Upper lobe of right lung (tissue), 1 donor: ENCODE measurements at regions not wholly inside any gene's neighbourhood (a gene's known extent, or its start where the extent isn't known, plus 50 kb on each side); places are given as distances from the start of the nearest gene placed in this dataset.
"Not testable (repeated sequence)": the region's sequence is repeated elsewhere in the genome, so short reads cannot be mapped to it uniquely, and the experiment has no call there.

Experiments used
- ATAC-seq: fragments of 200-7000 bp; cut with Tn5 transposase; one replicate; pipeline ENCODE4 v1.9.1; 2020; ENCODE audit warnings: mild to moderate bottlenecking, moderate library complexity
- DNase-seq: peaks from one replicate; pipeline ENCODE4 v3.0.0-alpha.2; 2020
- H3K27ac ChIP-seq: fragments of 200-600 bp; one replicate; pipeline ENCODE4 v1.8.0; 2022
- H3K27me3 ChIP-seq: fragments of 200-600 bp; one replicate; pipeline ENCODE4 v1.8.0; 2022; ENCODE audit warnings: mild to moderate bottlenecking
- H3K36me3 ChIP-seq: fragments of 200-600 bp; one replicate; pipeline ENCODE4 v1.8.0; 2022
- H3K4me1 ChIP-seq: fragments of 200-600 bp; one replicate; pipeline ENCODE4 v1.8.0; 2022
- H3K4me3 ChIP-seq: fragments of 200-600 bp; one replicate; pipeline ENCODE4 v1.8.0; 2022; ENCODE audit warnings: mild to moderate bottlenecking
- H3K9me3 ChIP-seq: fragments of 200-600 bp; one replicate; pipeline ENCODE4 v1.8.0; 2022
- intact Hi-C: fragments of 100-400 bp; cut with DNase I; formaldehyde crosslinking; loops from one replicate; pipeline ENCODE4 v1.11.0; 2022
- TF ChIP-seq, protein P1 (sequence below): fragments of 200-600 bp; IDR thresholded peaks from one replicate; pipeline ENCODE4 v1.8.0; 2022; ENCODE audit warnings: antibody characterized with exemption
- donor health status: DM: no; HTN: yes; CAD: no; lungs with severe emphysema.

DNA sequence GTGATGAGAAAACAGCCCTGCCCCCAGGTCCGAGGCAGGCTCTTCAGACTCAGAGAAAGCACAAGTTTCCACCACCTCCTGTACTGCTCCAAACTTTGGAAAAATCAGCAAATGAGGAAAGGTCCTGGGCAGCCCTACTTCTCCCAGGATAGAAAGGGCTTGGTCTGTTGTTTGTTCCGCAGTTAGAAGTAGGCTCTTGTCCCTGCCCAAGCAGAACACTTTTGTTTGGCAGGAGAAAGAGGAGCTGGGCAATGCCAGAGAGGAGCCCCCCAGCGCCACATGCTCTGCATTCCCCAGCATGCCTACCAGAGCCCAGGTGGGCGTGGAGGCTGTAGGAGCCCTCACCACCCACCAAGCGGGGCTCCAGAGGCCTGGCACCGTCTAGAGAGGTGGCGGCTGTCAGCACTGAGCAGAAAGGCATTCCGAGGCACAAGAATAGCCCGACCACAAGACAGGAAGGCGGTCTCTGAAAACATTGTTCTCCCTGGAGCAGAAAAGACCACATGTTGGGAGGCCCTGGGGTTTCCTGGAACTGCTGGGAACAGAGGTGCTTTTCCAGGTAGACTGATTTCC is 90.3 kb upstream of the CD82 start:
- TF ChIP-seq, protein P1, sequence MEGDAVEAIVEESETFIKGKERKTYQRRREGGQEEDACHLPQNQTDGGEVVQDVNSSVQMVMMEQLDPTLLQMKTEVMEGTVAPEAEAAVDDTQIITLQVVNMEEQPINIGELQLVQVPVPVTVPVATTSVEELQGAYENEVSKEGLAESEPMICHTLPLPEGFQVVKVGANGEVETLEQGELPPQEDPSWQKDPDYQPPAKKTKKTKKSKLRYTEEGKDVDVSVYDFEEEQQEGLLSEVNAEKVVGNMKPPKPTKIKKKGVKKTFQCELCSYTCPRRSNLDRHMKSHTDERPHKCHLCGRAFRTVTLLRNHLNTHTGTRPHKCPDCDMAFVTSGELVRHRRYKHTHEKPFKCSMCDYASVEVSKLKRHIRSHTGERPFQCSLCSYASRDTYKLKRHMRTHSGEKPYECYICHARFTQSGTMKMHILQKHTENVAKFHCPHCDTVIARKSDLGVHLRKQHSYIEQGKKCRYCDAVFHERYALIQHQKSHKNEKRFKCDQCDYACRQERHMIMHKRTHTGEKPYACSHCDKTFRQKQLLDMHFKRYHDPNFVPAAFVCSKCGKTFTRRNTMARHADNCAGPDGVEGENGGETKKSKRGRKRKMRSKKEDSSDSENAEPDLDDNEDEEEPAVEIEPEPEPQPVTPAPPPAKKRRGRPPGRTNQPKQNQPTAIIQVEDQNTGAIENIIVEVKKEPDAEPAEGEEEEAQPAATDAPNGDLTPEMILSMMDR, result no peak

DNA sequence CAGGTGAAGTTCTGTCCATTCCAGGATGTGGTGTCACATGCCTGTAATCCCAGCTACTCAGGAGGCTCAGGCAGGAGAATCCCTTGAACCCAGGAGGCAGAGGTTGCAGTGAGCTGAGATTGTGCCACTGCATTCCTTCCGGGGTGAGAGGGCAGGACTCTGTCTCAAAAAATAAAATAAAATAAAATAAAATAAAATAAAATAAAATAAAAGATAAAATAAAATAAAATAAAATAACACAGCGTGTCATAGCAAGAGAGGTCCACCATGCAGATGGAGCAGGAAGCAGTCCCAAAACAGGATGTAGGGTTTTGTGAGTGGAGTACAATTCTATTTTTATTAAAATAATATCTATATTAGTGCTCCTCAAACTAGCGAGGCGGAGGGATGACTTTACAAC is 83.1 kb upstream of the CD82 start:
- H3K4me3 ChIP-seq, H3K36me3 ChIP-seq, ATAC-seq, intact Hi-C loops, H3K9me3 ChIP-seq, H3K4me1 ChIP-seq, DNase-seq, H3K27ac ChIP-seq, H3K27me3 ChIP-seq: not testable (repeated sequence)

More for the DNA sequence above, 90.3 kb upstream of the CD82 start:
- Histone ChIP-seq H3K36me3 (no peaks in the 10 kb centered on the region), H3K27me3 (no peaks in the 10 kb centered on the region), H3K9me3 (no peaks in the 10 kb centered on the region), H3K27ac (no peak overlapping the region), H3K4me1 (no peaks in the 10 kb centered on the region), H3K4me3 (no peak overlapping the region)
- DNase-seq, result no peak
- no peak for ATAC-seq
- intact Hi-C loops, result no loop called here

DNA sequence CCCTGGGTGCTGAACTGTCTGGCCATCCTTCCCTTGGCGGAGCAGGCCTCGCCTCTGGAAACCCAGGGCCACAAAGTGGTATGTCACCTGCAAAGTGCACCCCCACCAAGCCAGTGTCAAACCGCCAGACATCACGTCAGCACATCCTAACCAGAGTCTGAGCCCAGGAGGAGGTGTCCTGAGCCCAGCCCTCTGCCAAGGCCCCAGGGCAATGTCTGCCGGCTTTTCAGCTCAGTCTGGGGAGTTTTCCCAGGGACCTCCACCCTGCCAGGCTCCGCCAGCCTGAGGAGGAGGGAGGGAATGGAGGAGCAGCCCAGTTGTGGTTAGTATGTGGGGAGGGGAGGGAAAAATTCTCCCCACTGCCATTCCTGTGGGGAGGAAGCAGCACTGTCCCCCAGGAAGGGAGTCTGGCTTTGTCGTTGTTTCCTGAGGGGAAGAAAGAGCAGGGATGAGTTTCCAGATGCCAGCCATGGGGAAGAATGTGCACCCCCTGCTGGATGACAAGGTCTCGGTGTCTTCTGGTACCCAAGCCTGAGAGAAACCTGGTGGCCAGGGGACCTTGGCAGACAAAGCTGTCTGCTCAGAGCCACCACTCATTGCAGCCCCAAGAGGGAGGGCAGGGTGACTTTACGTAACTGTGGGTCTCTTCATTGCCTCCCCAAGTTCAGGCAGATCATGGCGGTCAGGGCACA is 81.4 kb upstream of the CD82 start:
- no peaks in the 10 kb centered on the region for H3K36me3 ChIP-seq
- intact Hi-C loops, result no loop called here
- H3K4me3 ChIP-seq, result no peak overlapping the region
- TF ChIP-seq, protein P1, result no peak
- ATAC-seq (peak; percentile 31), DNase-seq (no peak)
- no peaks in the 10 kb centered on the region for H3K9me3 ChIP-seq
- no peaks in the 10 kb centered on the region for H3K27me3 ChIP-seq
- no peak overlapping the region for H3K27ac ChIP-seq
- H3K4me1 ChIP-seq, result no peaks in the 10 kb centered on the region

DNA sequence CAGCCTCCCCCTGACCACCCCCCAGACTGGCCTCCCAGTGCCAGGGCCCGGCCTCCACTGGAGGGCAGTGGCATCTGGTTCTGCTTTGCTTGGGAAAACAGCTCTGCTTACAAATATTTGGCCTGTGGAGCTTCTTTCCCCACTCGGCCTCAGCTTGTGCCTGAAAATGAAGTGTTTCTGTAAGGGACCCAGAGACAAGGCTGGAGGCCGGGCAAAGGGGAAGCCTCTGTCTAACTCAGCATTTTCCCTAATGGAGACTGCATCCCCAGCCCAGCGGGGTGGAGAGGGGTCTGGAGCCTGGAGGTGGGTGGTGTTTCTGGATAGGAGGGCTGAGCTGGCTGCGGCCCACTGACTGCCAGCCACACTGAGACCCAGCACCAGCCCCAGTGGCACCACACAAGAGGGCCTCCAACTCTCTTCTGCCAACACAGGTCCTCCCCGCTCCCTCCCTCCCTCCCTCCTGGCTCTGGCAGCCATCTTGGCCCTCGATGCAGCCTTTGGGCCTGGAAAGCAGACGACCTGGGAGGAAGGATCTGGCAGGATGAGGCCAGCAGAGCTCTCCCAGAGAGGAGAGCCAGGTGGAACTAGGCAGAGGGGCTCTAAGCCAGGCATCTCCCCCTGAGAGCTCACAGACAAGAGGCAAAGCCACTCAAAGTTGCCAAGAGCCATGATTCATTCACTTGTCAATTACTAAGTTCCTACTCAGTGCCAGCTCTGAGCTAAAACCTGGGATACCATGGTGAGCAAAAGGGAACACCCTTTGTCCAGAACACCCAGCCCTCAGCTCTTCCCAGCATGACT is 77.1 kb upstream of the CD82 start:
- intact Hi-C loops, result no loop called here

DNA sequence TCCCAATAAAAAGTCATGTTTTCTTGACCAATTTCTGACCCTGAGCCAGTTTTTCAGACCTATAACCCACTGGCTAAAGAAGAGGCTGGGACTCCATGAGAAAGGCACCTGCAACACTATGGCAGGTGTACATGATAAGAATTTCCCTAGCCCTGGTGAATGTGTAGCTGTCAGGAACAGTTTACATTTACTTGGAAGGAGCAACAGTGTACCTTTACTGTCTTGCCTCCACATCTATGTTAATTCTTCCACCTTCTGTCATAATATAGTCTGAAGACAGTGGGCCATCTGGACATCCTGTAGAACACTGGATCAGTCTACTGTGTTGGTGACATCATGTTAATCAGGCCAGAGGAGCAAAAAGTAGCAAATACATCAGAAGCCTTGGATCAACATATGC is 72.1 kb upstream of the CD82 start:
- DNase-seq, result no peak

More for the DNA sequence above, 77.1 kb upstream of the CD82 start:
- DNase-seq (no peak), ATAC-seq (no peak)
- no peaks in the 10 kb centered on the region for H3K4me1 ChIP-seq
- no peak overlapping the region for H3K4me3 ChIP-seq
- no peak overlapping the region for H3K27ac ChIP-seq
- no peaks in the 10 kb centered on the region for H3K36me3 ChIP-seq
- H3K9me3 ChIP-seq, result no peaks in the 10 kb centered on the region
- TF ChIP-seq, protein P1, result no peak
- H3K27me3 ChIP-seq, result no peaks in the 10 kb centered on the region

More for the DNA sequence above, 72.1 kb upstream of the CD82 start:
- H3K36me3 ChIP-seq, result no peaks in the 10 kb centered on the region
- H3K9me3 ChIP-seq, result no peaks in the 10 kb centered on the region
- H3K27ac ChIP-seq, result no peak overlapping the region
- H3K4me1 ChIP-seq, result no peaks in the 10 kb centered on the region
- no peak for ATAC-seq
- no peaks in the 10 kb centered on the region for H3K27me3 ChIP-seq
- intact Hi-C loops, result no loop called here
- TF ChIP-seq, protein P1, result no peak
- H3K4me3 ChIP-seq, result no peak overlapping the region
